ENCODE measurements at regions not wholly inside any gene's neighbourhood (a gene's known extent, or its start where the extent isn't known, plus 50 kb on each side); places are given as distances from the start of the nearest gene placed in this dataset.

DNA sequence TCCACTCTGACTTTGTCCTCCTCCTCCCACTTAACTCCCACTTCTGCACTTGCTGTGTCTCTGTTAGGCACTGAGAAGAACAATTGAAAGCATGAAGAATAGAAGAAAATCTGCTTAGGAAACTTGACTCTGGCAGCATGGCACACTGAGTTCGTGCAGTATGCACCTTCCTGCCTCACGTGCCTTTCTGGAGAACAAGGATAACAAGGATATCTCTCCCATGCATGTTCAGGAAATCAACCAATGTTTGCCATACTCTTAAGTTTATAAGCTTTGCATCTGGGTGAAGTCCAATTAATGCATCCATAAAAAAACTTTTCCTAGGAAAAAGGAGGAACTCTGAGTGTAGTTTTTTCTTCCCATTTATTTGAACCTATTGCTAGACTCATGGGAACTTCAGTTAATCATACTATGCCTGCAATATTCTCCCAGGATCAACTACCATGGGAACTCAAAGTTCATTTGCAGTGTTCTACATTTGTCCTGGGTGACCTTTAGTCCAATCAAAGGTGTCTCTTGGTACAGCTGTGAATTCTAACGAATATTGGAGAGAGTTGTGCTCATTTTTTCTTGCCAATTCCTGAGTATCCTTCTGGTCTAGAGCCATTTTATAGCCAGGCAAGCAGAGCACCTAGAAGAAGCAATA is 227.0 kb downstream of the ENC1 start:
- CTCF ChIA-PET: interaction anchor here (1.4 kb wide), 1 partner anchor 22 kb away, joined by 4 read pairs; no protein-coding TSS in a partner anchor
- TF ChIP-seq YY1 (IDR thresholded peaks at IDR 0.05; ENCODE audit: low read depth, low read length) (no peak), BMI1 (IDR thresholded peaks at IDR 0.05; ENCODE audit: borderline replicate concordance) (no peak), IRF4 (IDR thresholded peaks at IDR 0.05; ENCODE audit: low read depth, low read length) (no peak), SREBF2 (IDR thresholded peaks at IDR 0.05; ENCODE audit: low read length) (no peak), STAT3 (IDR thresholded peaks at IDR 0.05; ENCODE audit: low read depth, low read length) (no peak), ASH2L (IDR thresholded peaks at IDR 0.05; ENCODE audit: borderline replicate concordance, low read depth) (no peak), NFXL1 (IDR thresholded peaks at IDR 0.05; ENCODE audit: borderline replicate concordance) (no peak), ATF7 (IDR thresholded peaks at IDR 0.05; ENCODE audit: low read depth) (no peak), HDAC6 (IDR thresholded peaks at IDR 0.05; ENCODE audit: unreplicated experiment) (no peak), TCF3 (IDR thresholded peaks at IDR 0.05; ENCODE audit: borderline replicate concordance, insufficient read depth, low read depth, low read length) (no peak), SUPT20H (IDR thresholded peaks at IDR 0.05; ENCODE audit: borderline replicate concordance, control insufficient read depth, low read depth, low read length) (no peak), RAD51 (IDR thresholded peaks at IDR 0.05) (no peak)
- TF ChIP-seq, protein P1, sequence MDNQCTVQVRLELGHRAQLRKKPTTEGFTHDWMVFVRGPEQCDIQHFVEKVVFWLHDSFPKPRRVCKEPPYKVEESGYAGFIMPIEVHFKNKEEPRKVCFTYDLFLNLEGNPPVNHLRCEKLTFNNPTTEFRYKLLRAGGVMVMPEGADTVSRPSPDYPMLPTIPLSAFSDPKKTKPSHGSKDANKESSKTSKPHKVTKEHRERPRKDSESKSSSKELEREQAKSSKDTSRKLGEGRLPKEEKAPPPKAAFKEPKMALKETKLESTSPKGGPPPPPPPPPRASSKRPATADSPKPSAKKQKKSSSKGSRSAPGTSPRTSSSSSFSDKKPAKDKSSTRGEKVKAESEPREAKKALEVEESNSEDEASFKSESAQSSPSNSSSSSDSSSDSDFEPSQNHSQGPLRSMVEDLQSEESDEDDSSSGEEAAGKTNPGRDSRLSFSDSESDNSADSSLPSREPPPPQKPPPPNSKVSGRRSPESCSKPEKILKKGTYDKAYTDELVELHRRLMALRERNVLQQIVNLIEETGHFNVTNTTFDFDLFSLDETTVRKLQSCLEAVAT (IDR thresholded peaks at IDR 0.05): no peak
- TF ChIP-seq, protein P2, sequence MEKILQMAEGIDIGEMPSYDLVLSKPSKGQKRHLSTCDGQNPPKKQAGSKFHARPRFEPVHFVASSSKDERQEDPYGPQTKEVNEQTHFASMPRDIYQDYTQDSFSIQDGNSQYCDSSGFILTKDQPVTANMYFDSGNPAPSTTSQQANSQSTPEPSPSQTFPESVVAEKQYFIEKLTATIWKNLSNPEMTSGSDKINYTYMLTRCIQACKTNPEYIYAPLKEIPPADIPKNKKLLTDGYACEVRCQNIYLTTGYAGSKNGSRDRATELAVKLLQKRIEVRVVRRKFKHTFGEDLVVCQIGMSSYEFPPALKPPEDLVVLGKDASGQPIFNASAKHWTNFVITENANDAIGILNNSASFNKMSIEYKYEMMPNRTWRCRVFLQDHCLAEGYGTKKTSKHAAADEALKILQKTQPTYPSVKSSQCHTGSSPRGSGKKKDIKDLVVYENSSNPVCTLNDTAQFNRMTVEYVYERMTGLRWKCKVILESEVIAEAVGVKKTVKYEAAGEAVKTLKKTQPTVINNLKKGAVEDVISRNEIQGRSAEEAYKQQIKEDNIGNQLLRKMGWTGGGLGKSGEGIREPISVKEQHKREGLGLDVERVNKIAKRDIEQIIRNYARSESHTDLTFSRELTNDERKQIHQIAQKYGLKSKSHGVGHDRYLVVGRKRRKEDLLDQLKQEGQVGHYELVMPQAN (conservative IDR thresholded peaks at IDR 0.05): no peak
- BruUV-seq (replicated peaks): no TSS peak
- Histone ChIP-seq H3K79me2 (ENCODE audit: control insufficient read depth, insufficient read depth, low read length) (no peaks in the 10 kb centered on the region), H3K4me1 (ENCODE audit: control insufficient read depth, insufficient read depth, low read length) (no peaks in the 10 kb centered on the region), H3K36me3 (ENCODE audit: control insufficient read depth in 2 of 2, insufficient read depth in 2 of 2, low read length in 1 of 2) (no peaks in the 10 kb centered on the region), H3K27me3 (replicated peaks in 1 of 2; ENCODE audit: control insufficient read depth in 2 of 2, insufficient read depth in 2 of 2, low read length in 1 of 2) (no peaks in the 10 kb centered on the region), H3K9me3 (replicated peaks; ENCODE audit: control insufficient read depth, insufficient read depth, low read length) (no peaks in the 10 kb centered on the region), H4K20me1 (ENCODE audit: control insufficient read depth, insufficient read depth) (no peaks in the 10 kb centered on the region), H3K4me2 (ENCODE audit: control insufficient read depth, insufficient read depth) (no peak overlapping the region), H3K27ac (ENCODE audit: control insufficient read depth, insufficient read depth) (no peak overlapping the region), H3K4me3 (no peak overlapping the region), H2AFZ (ENCODE audit: control insufficient read depth, low read depth, low read length) (no peak overlapping the region), H3K9ac (ENCODE audit: control insufficient read depth, insufficient read depth, low read length) (no peak overlapping the region)
- POLR2A ChIA-PET: no interaction called here
- DNase-seq (ENCODE audit: low read depth, low spot score) (no peak), FAIRE-seq (no peak), ATAC-seq (no peak)
- WGBS (ENCODE audit: insufficient coverage, insufficient replicate concordance, low lambda C conversion rate, missing lambda C conversion rate): 45% methylated on average over 3 of the region's 3 CpGs
- SMC1A ChIA-PET (ENCODE audit: uncharacterized antibody, unreplicated experiment): no interaction called here
- RAD21 ChIA-PET (ENCODE audit: unreplicated experiment): no interaction called here
- in situ Hi-C loops (cut with MboI): no loop called here
- intact Hi-C loops (cut with micrococcal nuclease; ENCODE audit: unreplicated experiment): no loop called here
